ENCODE measurements at regions not wholly inside any gene's neighbourhood (a gene's known extent, or its start where the extent isn't known, plus 50 kb on each side); places are given as distances from the start of the nearest gene placed in this dataset.
"Not testable (repeated sequence)": the region's sequence is repeated elsewhere in the genome, so short reads cannot be mapped to it uniquely, and the experiment has no call there.

GRCh38 chr7:136441835-136442234 lies 426.6 kb upstream of the CHRM2 start:
- TF ChIP-seq JUN (IDR thresholded peaks at IDR 0.05; ENCODE audit: borderline replicate concordance, insufficient read depth, insufficient read length, low read depth): no peak
- TF ChIP-seq POLR2A (IDR thresholded peaks at IDR 0.05; ENCODE audit: low read depth, low read length): no peak
- TF ChIP-seq MAX (IDR thresholded peaks at IDR 0.05; ENCODE audit: insufficient read depth, insufficient read length): no peak
- no peak for TF ChIP-seq POLR2AphosphoS5 (IDR thresholded peaks at IDR 0.05; ENCODE audit: insufficient read depth, low read depth, low read length)
- dilution Hi-C loops (cut with MboI; ENCODE audit: extremely low pct_ligation_motif_present, low sequenced_read_pairs): no loop called here
- no peak overlapping the region for H3K4me2 ChIP-seq (ENCODE audit: insufficient read depth, low read length)
- no peak overlapping the region for H2AFZ ChIP-seq (ENCODE audit: low read depth, low read length)
- H3K79me2 ChIP-seq (ENCODE audit: control insufficient read depth, insufficient read depth, low read length): no peaks in the 10 kb centered on the region
- no TSS peak for BruUV-seq (replicated peaks)
- H4K20me1 ChIP-seq (replicated peaks; ENCODE audit: control insufficient read depth, extremely low read depth, insufficient read depth, low read length): no peaks in the 10 kb centered on the region
- no peak overlapping the region for H3K27ac ChIP-seq (ENCODE audit: insufficient read depth, low read depth, low read length)
- no peaks in the 10 kb centered on the region for H3K4me1 ChIP-seq (ENCODE audit: control insufficient read depth, extremely low read depth, insufficient read depth, low read length)
- H3K9ac ChIP-seq (replicated peaks; ENCODE audit: extremely low read depth, insufficient read depth, low read length): no peak overlapping the region
- intact Hi-C loops (cut with micrococcal nuclease): no loop called here
- peaks cover 1% of the 10 kb centered on the region for H3K9me3 ChIP-seq (replicated peaks; ENCODE audit: control insufficient read depth, insufficient read depth, low read length)
- no peaks in the 10 kb centered on the region for H3K36me3 ChIP-seq (ENCODE audit: control insufficient read depth in 2 of 2, extremely low read depth in 1 of 2, insufficient read depth in 2 of 2, low read length in 2 of 2)
- H3K4me3 ChIP-seq (replicated peaks in 1 of 3; ENCODE audit: insufficient read depth in 1 of 3, low read depth in 1 of 3, low read length in 3 of 3): no peak overlapping the region
- ChIA-PET POLR2A (no interaction called here), CTCF (no interaction called here)
- H3K9me1 ChIP-seq (replicated peaks; ENCODE audit: control insufficient read depth, extremely low read depth, insufficient read depth, low read length): no peaks in the 10 kb centered on the region
- no peaks in the 10 kb centered on the region for H3K27me3 ChIP-seq (ENCODE audit: control insufficient read depth in 2 of 2, insufficient read depth in 2 of 2, low read length in 2 of 2)
- FAIRE-seq (no peak), DNase-seq (ENCODE audit: low read depth, low spot score) (no peak)

- H3K27ac ChIP-seq (ENCODE audit: insufficient read depth, low read depth, low read length); dilution Hi-C loops (cut with MboI; ENCODE audit: extremely low pct_ligation_motif_present, low sequenced_read_pairs); H3K27me3 ChIP-seq (ENCODE audit: control insufficient read depth in 2 of 2, insufficient read depth in 2 of 2, low read length in 2 of 2); H3K4me1 ChIP-seq (ENCODE audit: control insufficient read depth, extremely low read depth, insufficient read depth, low read length); intact Hi-C loops (cut with micrococcal nuclease); H2AFZ ChIP-seq (ENCODE audit: low read depth, low read length); H3K79me2 ChIP-seq (ENCODE audit: control insufficient read depth, insufficient read depth, low read length); H3K9me1 ChIP-seq (replicated peaks; ENCODE audit: control insufficient read depth, extremely low read depth, insufficient read depth, low read length); H3K9ac ChIP-seq (replicated peaks; ENCODE audit: extremely low read depth, insufficient read depth, low read length); POLR2A ChIA-PET; H3K4me2 ChIP-seq (ENCODE audit: insufficient read depth, low read length); H3K9me3 ChIP-seq (replicated peaks; ENCODE audit: control insufficient read depth, insufficient read depth, low read length); DNase-seq (ENCODE audit: low read depth, low spot score); FAIRE-seq; BruUV-seq (replicated peaks); H3K36me3 ChIP-seq (ENCODE audit: control insufficient read depth in 2 of 2, extremely low read depth in 1 of 2, insufficient read depth in 2 of 2, low read length in 2 of 2); H4K20me1 ChIP-seq (replicated peaks; ENCODE audit: control insufficient read depth, extremely low read depth, insufficient read depth, low read length); H3K4me3 ChIP-seq (replicated peaks in 1 of 3; ENCODE audit: insufficient read depth in 1 of 3, low read depth in 1 of 3, low read length in 3 of 3); CTCF ChIA-PET: not testable (repeated sequence)
Measured at GRCh38 chr7:136431736-136432135, 436.7 kb upstream of the CHRM2 start.

Data from endothelial cell of umbilical vein (primary cell).